Parathyroid adenoma (tissue), 2 donors: ENCODE measurements at regions not wholly inside any gene's neighbourhood (a gene's known extent, or its start where the extent isn't known, plus 50 kb on each side); places are given as distances from the start of the nearest gene placed in this dataset.

Source experiments
- H2AFZ ChIP-seq: fragments of 300-600 bp; sonication (generic); one replicate; pipeline ENCODE4 v1.7.0; 2017; ENCODE audit warnings: antibody characterized with exemption, mild to moderate bottlenecking
- H3K27ac ChIP-seq: fragments of 300-600 bp; sonication (generic); one replicate; pipeline ENCODE4 v1.7.0; 2017
- H3K27me3 ChIP-seq: fragments of 300-600 bp; sonication (generic); one replicate; pipeline ENCODE4 v1.7.0; 2017; ENCODE audit warnings: low read length; ENCODE audit not compliant: control insufficient read depth, insufficient read depth
- H3K36me3 ChIP-seq: fragments of 300-600 bp; sonication (generic); one replicate; pipeline ENCODE4 v1.7.0; 2017; ENCODE audit warnings: low read length; ENCODE audit not compliant: control insufficient read depth, insufficient read depth
- H3K4me1 ChIP-seq: fragments of 300-600 bp; sonication (generic); one replicate; pipeline ENCODE4 v1.7.0; 2017; ENCODE audit warnings: control low read depth
- H3K4me2 ChIP-seq: fragments of 300-600 bp; sonication (generic); one replicate; pipeline ENCODE4 v1.7.0; 2017; ENCODE audit warnings: low read length
- H3K4me3 ChIP-seq: fragments of 300-600 bp; sonication (generic); one replicate; pipeline ENCODE4 v1.7.0; 2017; ENCODE audit warnings: low read depth, low read length
- H3K79me2 ChIP-seq: fragments of 300-600 bp; sonication (generic); one replicate; pipeline ENCODE4 v1.7.0; 2017; ENCODE audit warnings: control low read depth
- H3K9ac ChIP-seq: fragments of 300-600 bp; sonication (generic); one replicate; pipeline ENCODE4 v1.7.0; 2017; ENCODE audit warnings: mild to moderate bottlenecking
- H3K9me3 ChIP-seq: fragments of 300-600 bp; sonication (generic); one replicate; pipeline ENCODE4 v1.7.0; 2017; ENCODE audit warnings: low read length; ENCODE audit not compliant: control insufficient read depth
- CTCF ChIP-seq: fragments of 300-600 bp; sonication (generic); IDR thresholded peaks from one replicate; pipeline ENCODE4 v1.7.0; 2017; ENCODE audit warnings: antibody characterized with exemption, mild to moderate bottlenecking
- donor health status: primary hyperparathyroidism.

GRCh38 chr14:51547701-51548100, 104.0 kb upstream of the FRMD6 start:
- no peaks in the 10 kb centered on the region for H3K4me1 ChIP-seq
- TF ChIP-seq CTCF: no peak
- no peak overlapping the region for H3K4me3 ChIP-seq
- no peak overlapping the region for H3K9ac ChIP-seq
- H3K79me2 ChIP-seq: no peaks in the 10 kb centered on the region
- no peaks in the 10 kb centered on the region for H3K9me3 ChIP-seq
- H3K4me2 ChIP-seq: no peak overlapping the region
- no peaks in the 10 kb centered on the region for H3K36me3 ChIP-seq
- H2AFZ ChIP-seq: no peak overlapping the region
- H3K27me3 ChIP-seq: no peaks in the 10 kb centered on the region
- no peak overlapping the region for H3K27ac ChIP-seq

DNA sequence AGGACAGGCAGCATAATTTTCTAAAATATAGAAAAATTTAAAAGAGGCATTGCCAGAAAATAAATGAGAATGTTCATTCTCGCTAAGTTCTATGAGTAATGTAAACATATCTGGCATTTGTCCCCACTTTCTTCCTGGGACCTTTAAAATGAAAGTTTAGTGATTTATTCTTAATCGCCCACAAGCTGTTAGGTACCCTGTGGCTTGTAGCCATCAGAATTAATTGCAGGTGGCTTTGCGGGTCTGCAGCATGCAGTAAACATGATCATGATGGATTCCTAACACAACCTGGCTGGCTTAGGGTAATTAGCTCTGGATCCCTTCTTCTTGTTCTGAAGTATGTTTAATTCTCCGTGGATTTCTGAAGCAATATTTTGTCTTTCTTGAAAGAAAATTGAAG, 103.5 kb upstream of the FRMD6 start:
- no peaks in the 10 kb centered on the region for H3K9me3 ChIP-seq
- no peak for TF ChIP-seq CTCF

GRCh38 chr14:51550636-51551035, 101.1 kb upstream of the FRMD6 start:
- Histone ChIP-seq H3K4me1 (no peaks in the 10 kb centered on the region), H3K4me2 (no peak overlapping the region), H3K4me3 (no peak overlapping the region), H3K27me3 (no peaks in the 10 kb centered on the region), H3K9me3 (no peaks in the 10 kb centered on the region), H2AFZ (no peak overlapping the region), H3K27ac (no peak overlapping the region), H3K79me2 (no peaks in the 10 kb centered on the region), H3K9ac (no peak overlapping the region), H3K36me3 (no peaks in the 10 kb centered on the region)
- no peak for TF ChIP-seq CTCF

More for the DNA sequence above, 103.5 kb upstream of the FRMD6 start:
- Histone ChIP-seq H2AFZ (no peak overlapping the region), H3K79me2 (no peaks in the 10 kb centered on the region), H3K27me3 (no peaks in the 10 kb centered on the region), H3K27ac (no peak overlapping the region), H3K36me3 (no peaks in the 10 kb centered on the region), H3K4me1 (no peaks in the 10 kb centered on the region), H3K4me2 (no peak overlapping the region), H3K4me3 (no peak overlapping the region), H3K9ac (no peak overlapping the region)

- Histone ChIP-seq H3K9ac (no peak overlapping the region), H3K27me3 (no peaks in the 10 kb centered on the region), H3K4me1 (no peaks in the 10 kb centered on the region), H3K36me3 (no peaks in the 10 kb centered on the region), H2AFZ (no peak overlapping the region), H3K9me3 (no peaks in the 10 kb centered on the region), H3K27ac (no peak overlapping the region), H3K4me3 (no peak overlapping the region), H3K4me2 (no peak overlapping the region), H3K79me2 (no peaks in the 10 kb centered on the region)
- no peak for TF ChIP-seq CTCF
These were observed 99.4 kb upstream of the FRMD6 start for GRCh38 chr14:51552275-51552674.

DNA sequence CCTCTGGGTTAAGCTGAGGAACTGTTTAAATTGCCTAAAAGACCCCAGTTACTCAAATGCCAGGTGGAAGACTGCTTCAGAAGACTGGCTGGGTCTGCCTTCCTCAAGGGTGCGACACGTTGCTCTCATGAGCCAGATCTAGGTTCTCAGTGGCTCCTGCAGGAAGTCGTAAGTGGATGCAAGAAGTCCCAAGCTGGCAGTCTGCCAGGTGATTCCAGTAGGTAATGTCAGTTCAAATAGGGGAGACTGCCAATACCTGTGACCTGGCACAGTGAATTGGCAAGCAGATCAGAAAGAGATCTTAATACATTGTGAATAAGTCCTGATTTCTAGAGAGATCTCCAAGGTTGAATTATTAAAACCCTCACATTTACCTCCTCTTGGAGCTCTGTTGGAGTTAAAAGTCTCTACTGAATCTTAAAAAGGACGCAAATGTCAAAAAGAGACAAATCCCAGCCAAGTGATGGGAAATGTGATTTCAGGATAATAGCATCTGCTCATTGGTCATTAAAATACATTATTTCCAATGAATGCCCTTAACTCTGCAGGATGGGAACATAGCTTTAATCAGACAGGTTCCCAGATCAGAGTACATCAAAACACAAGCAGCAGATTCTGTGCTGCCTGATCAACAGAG, 98.8 kb upstream of the FRMD6 start:
- Histone ChIP-seq H3K79me2 (no peaks in the 10 kb centered on the region), H3K4me3 (no peak overlapping the region), H3K36me3 (no peaks in the 10 kb centered on the region), H3K27me3 (no peaks in the 10 kb centered on the region), H3K9ac (no peak overlapping the region), H2AFZ (no peak overlapping the region), H3K27ac (no peak overlapping the region), H3K4me1 (no peaks in the 10 kb centered on the region), H3K9me3 (no peaks in the 10 kb centered on the region), H3K4me2 (no peak overlapping the region)
- no peak for TF ChIP-seq CTCF
